KMS-11 (cell line): ENCODE measurements at regions not wholly inside any gene's neighbourhood (a gene's known extent, or its start where the extent isn't known, plus 50 kb on each side); places are given as distances from the start of the nearest gene placed in this dataset.

Source experiments
- H2AFZ ChIP-seq: fragments of 200-600 bp; sonication (generic); 2 replicates; pipeline ENCODE4 v1.6.1; 2016; ENCODE audit warnings: antibody characterized with exemption, mixed run types, low read depth
- H3K27ac ChIP-seq: fragments of 200-600 bp; sonication (generic); 2 replicates; pipeline ENCODE4 v1.6.1; 2016; ENCODE audit warnings: mild to moderate bottlenecking, mixed run types
- H3K27me3 ChIP-seq: fragments of 200-600 bp; sonication (generic); 2 replicates; pipeline ENCODE4 v1.6.1; 2017; ENCODE audit warnings: mild to moderate bottlenecking, low read depth, mixed run types, moderate library complexity; ENCODE audit not compliant: insufficient read depth
- H3K36me3 ChIP-seq: fragments of 200-600 bp; sonication (generic); 2 replicates; pipeline ENCODE4 v1.6.1; 2017; ENCODE audit warnings: mild to moderate bottlenecking, mixed run types; ENCODE audit not compliant: insufficient read depth
- H3K4me1 ChIP-seq: fragments of 200-600 bp; sonication (generic); 2 replicates; pipeline ENCODE4 v1.6.1; 2016; ENCODE audit warnings: mild to moderate bottlenecking, low read depth, mixed run types; ENCODE audit not compliant: poor library complexity, severe bottlenecking
- H3K4me2 ChIP-seq: fragments of 200-600 bp; sonication (generic); 2 replicates; pipeline ENCODE4 v1.7.0; 2016; ENCODE audit warnings: mild to moderate bottlenecking, mixed run types
- H3K4me3 ChIP-seq: fragments of 200-600 bp; sonication (generic); IDR thresholded peaks from 2 replicates; pipeline ENCODE4 v1.6.1; 2017; ENCODE audit warnings: low read depth, low read length, mixed read lengths; ENCODE audit not compliant: insufficient read depth
- H3K79me2 ChIP-seq: fragments of 200-600 bp; sonication (generic); 2 replicates; pipeline ENCODE4 v1.6.1; 2016; ENCODE audit warnings: low read depth, mixed run types; ENCODE audit not compliant: insufficient read depth
- H3K9ac ChIP-seq: fragments of 200-600 bp; sonication (generic); 2 replicates; pipeline ENCODE4 v1.6.1; 2016; ENCODE audit warnings: mild to moderate bottlenecking, mixed run types
- H4K20me1 ChIP-seq: fragments of 200-600 bp; sonication (generic); 2 replicates; pipeline ENCODE4 v1.6.1; 2016; ENCODE audit warnings: mild to moderate bottlenecking, mixed run types; ENCODE audit not compliant: insufficient read depth
- TF ChIP-seq, protein P1 (sequence below): fragments of 200-600 bp; sonication (generic); conservative IDR thresholded peaks from 2 replicates; pipeline ENCODE4 v1.6.1; 2017; ENCODE audit warnings: low read depth, mild to moderate bottlenecking, antibody characterized with exemption, low read length, moderate library complexity, mixed read lengths

DNA sequence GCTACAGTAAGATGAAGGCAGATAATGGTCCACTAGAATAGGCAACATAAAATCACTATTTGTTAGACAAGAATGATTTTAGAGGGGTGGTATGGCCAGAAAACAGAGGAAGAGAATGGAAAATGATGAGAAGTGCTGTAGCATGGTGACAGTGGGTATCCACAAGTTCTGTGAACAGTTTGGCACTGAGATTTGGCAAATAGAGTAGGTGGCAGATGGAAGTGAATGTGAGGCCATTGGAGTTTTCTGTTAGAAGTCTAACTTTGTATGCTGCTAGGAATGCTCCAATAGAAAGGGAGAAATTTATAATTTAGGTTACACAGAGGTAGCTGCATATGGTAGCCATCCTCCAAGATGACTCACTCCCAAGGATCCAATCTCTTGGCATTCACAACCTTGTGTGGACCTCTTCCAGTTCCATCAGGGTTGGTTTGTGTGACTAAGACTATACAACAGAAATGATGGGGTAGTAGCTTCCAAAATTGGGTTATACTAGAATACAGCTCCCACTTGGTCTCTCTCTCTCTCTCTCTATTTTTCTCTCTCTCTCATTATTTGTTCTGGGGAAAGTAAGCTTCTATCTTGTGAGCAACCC, 646.9 kb upstream of the ZNF608 start:
- Histone ChIP-seq H3K27me3 (no peaks in the 10 kb centered on the region), H3K4me1 (no peaks in the 10 kb centered on the region), H2AFZ (no peak overlapping the region), H3K9ac (no peak overlapping the region), H3K27ac (no peak overlapping the region), H3K4me3 (no peak overlapping the region), H3K36me3 (no peaks in the 10 kb centered on the region), H3K4me2 (no peak overlapping the region), H4K20me1 (no peaks in the 10 kb centered on the region), H3K79me2 (no peaks in the 10 kb centered on the region)
- TF ChIP-seq, protein P1, sequence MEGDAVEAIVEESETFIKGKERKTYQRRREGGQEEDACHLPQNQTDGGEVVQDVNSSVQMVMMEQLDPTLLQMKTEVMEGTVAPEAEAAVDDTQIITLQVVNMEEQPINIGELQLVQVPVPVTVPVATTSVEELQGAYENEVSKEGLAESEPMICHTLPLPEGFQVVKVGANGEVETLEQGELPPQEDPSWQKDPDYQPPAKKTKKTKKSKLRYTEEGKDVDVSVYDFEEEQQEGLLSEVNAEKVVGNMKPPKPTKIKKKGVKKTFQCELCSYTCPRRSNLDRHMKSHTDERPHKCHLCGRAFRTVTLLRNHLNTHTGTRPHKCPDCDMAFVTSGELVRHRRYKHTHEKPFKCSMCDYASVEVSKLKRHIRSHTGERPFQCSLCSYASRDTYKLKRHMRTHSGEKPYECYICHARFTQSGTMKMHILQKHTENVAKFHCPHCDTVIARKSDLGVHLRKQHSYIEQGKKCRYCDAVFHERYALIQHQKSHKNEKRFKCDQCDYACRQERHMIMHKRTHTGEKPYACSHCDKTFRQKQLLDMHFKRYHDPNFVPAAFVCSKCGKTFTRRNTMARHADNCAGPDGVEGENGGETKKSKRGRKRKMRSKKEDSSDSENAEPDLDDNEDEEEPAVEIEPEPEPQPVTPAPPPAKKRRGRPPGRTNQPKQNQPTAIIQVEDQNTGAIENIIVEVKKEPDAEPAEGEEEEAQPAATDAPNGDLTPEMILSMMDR: no peak

DNA sequence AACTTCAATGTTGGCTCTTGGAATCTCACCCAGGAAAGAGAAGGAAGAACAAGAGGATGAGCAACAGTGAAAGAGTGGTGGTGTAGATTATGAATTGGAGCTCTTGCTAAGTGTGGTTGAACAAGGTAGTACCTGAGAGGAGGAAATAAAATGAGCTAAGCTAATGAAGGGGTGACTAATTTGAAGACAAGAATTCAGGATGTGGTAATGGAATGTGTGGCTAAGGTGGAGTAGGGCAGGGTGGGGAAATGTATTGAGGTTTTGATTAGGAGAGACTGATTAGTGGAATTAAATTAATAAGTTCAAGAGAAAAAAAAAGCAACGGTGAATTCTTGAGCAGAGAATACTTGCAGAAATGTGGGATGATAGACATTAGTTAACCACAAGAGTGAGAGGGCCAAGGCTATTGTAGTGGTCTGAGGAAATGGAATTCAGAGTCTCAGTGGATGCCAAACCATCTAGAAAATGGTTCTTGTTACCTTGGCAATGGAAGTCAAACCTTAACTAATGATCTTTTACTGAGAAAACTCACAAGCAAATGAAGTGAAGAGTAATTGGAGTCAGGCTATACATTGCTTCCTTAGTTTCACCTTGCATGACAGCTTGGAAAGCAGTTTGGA, 648.3 kb upstream of the ZNF608 start:
- TF ChIP-seq, protein P1: no peak
- Histone ChIP-seq H3K79me2 (no peaks in the 10 kb centered on the region), H3K27me3 (no peaks in the 10 kb centered on the region), H3K4me3 (no peak overlapping the region), H2AFZ (no peak overlapping the region), H3K4me2 (no peak overlapping the region), H3K36me3 (no peaks in the 10 kb centered on the region), H3K9ac (no peak overlapping the region), H3K4me1 (no peaks in the 10 kb centered on the region), H3K27ac (no peak overlapping the region), H4K20me1 (no peaks in the 10 kb centered on the region)

DNA sequence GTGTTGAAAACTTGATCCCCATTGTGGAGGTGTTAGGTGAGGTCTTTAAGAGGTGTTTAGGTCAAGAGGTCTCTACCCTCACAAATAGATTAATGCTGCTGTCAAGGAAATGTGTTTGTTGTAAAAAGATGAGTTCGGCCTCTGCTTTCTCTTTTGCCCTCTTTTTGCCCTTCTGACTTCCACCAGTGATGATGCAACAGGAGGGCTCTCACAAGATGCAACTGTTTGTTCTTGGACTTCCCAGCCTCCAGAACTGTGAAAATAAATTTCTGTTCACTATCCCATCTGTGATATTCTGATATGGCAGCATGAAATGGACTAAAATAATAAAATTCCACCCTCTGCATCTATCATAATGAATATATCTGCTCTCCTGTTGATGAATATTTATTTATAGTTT, 650.0 kb upstream of the ZNF608 start:
- no peak overlapping the region for H2AFZ ChIP-seq
- H3K4me2 ChIP-seq: no peak overlapping the region
- no peak overlapping the region for H3K9ac ChIP-seq
- H4K20me1 ChIP-seq: no peaks in the 10 kb centered on the region
- H3K27me3 ChIP-seq: no peaks in the 10 kb centered on the region
- H3K36me3 ChIP-seq: no peaks in the 10 kb centered on the region
- no peaks in the 10 kb centered on the region for H3K4me1 ChIP-seq
- no peak overlapping the region for H3K4me3 ChIP-seq
- no peaks in the 10 kb centered on the region for H3K79me2 ChIP-seq
- TF ChIP-seq, protein P1: no peak
- no peak overlapping the region for H3K27ac ChIP-seq

DNA sequence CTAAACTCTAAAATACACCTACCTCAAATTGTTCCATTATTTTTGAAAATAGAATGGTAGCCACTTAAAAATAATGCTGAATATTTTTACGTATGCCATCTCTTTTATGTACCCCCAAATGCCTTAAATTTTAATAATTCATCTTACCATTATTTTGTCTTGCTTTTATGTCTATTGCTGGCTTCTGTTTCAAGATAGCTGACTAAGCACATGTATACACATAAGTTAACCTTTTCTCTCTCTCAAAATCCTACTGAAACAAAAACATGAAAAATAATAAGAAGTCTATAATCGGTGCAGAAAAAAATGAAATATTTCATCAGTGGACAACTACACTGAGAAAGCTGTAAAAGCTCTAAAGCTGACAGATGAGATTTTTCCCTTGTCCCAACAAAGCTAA, 652.0 kb upstream of the ZNF608 start:
- no peak overlapping the region for H3K27ac ChIP-seq
- no peaks in the 10 kb centered on the region for H3K4me1 ChIP-seq

More for the DNA sequence above, 652.0 kb upstream of the ZNF608 start:
- Histone ChIP-seq H3K79me2 (no peaks in the 10 kb centered on the region), H3K36me3 (no peaks in the 10 kb centered on the region), H3K4me2 (no peak overlapping the region), H3K27me3 (no peaks in the 10 kb centered on the region), H3K9ac (no peak overlapping the region), H2AFZ (no peak overlapping the region), H3K4me3 (no peak overlapping the region), H4K20me1 (no peaks in the 10 kb centered on the region)
- TF ChIP-seq, protein P1: no peak
